ENCODE measurements at regions not wholly inside any gene's neighbourhood (a gene's known extent, or its start where the extent isn't known, plus 50 kb on each side); places are given as distances from the start of the nearest gene placed in this dataset.

DNA sequence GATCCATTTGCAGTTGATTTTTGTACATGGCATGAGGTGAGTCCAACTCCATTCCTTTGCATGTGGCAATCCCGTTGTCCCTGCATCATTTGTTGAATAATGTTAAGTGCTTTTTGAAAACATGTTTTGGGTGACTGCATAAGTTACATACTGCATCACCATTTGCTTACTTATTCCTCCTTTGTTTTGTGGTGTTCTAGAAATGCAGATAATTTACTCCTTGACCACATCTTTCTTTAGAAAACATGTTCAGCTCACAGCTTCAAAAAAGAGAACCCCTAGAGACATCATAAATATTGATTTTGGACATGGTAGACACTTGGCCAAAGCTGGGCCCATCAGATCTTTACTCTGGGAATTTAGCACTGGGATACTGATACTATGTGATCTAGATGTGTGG lies 135.3 kb upstream of the DAZL start:
- H3K9me3 ChIP-seq (ENCODE audit: control insufficient read depth, low read depth, low read length), result no peaks in the 10 kb centered on the region
- no peak overlapping the region for H3K9ac ChIP-seq (ENCODE audit: low read length)
- H3K4me3 ChIP-seq (ENCODE audit: low read length), result no peak overlapping the region
- H3K4me1 ChIP-seq (ENCODE audit: control insufficient read depth, low read depth, low read length), result no peaks in the 10 kb centered on the region
- no peak overlapping the region for H3K27ac ChIP-seq (ENCODE audit: low read length)
- H3K36me3 ChIP-seq (ENCODE audit: control insufficient read depth, low read depth, low read length), result no peaks in the 10 kb centered on the region
- no peaks in the 10 kb centered on the region for H3K27me3 ChIP-seq (ENCODE audit: control insufficient read depth, insufficient read depth, low read length)

DNA sequence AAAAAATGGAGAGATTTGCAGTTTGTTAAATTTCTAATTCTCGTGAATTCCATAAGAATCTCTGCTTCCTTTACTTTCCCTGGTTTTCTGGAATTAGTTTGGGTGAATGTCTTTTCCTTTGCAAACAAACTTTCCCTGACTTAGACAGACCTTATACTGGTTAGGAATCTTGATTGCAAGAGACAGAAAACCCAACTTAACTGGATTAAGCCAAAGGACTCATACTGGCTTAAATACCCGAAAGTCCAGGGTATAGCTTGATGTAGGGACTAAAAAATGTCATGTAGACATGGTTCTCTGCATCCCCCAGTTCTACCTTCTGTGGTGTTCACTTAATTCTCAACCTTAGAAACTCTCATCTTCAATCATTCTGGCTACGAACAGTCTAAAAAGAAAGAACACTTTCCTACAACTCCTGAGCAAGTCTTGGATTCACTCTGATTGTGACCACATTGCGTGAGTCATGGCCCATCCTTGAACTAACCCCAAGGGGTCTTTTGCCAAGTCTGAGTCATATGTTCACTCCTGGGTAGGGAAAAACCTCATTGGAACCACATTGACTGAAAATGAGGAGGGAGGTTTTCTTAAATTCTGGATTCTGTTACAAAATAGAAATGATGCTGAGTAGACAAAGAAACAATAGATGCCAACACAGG lies 136.0 kb upstream of the DAZL start:
- Histone ChIP-seq H3K9ac (ENCODE audit: low read length) (no peak overlapping the region), H3K4me1 (ENCODE audit: control insufficient read depth, low read depth, low read length) (no peaks in the 10 kb centered on the region), H3K27me3 (ENCODE audit: control insufficient read depth, insufficient read depth, low read length) (no peaks in the 10 kb centered on the region), H3K36me3 (ENCODE audit: control insufficient read depth, low read depth, low read length) (no peaks in the 10 kb centered on the region), H3K9me3 (ENCODE audit: control insufficient read depth, low read depth, low read length) (no peaks in the 10 kb centered on the region), H3K27ac (ENCODE audit: low read length) (no peak overlapping the region), H3K4me3 (ENCODE audit: low read length) (no peak overlapping the region)

DNA sequence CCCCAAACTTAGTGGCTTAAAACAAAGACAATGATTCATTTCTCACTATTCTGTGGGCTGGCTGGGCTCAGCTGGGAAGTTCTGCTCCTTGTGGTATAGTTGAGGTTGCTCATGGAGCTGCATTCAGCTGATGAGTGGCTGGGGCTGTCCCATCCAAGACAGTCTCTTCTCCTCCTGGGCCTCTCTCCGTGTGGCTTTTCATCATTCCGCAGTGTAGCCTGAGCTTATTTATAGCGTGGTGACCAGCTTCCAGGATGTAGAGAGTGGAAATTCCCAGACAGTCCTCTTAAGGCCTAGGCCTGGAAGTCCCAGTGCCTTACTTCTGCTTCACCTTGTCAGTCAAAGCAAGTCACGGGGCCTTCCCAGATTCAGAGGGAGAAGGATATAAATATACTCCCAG lies 136.7 kb upstream of the DAZL start:
- Histone ChIP-seq H3K4me1 (ENCODE audit: control insufficient read depth, low read depth, low read length) (no peaks in the 10 kb centered on the region), H3K9me3 (ENCODE audit: control insufficient read depth, low read depth, low read length) (no peaks in the 10 kb centered on the region), H3K27me3 (ENCODE audit: control insufficient read depth, insufficient read depth, low read length) (no peaks in the 10 kb centered on the region), H3K4me3 (ENCODE audit: low read length) (no peak overlapping the region), H3K27ac (ENCODE audit: low read length) (no peak overlapping the region), H3K36me3 (ENCODE audit: control insufficient read depth, low read depth, low read length) (no peaks in the 10 kb centered on the region), H3K9ac (ENCODE audit: low read length) (no peak overlapping the region)

DNA sequence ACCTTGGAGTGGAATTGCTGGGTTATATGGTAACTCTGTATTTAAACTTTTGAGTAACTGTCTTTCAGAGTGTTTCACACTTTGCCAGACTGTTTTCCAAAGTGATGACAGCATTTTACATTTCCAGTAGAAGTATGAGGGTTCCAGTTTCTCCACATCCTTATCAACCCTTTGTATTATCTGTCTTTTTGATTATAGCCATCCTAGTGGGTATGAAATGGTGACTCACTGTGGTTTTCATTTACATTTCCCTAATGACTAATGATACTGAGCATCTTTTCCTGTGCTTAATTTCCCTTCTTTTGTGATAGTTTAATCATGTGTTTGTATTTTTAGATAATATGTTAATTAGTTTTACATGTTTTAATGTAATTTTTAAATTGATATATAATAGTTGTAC lies 138.1 kb upstream of the DAZL start:
- H3K4me3 ChIP-seq (ENCODE audit: low read length), result no peak overlapping the region
- no peaks in the 10 kb centered on the region for H3K27me3 ChIP-seq (ENCODE audit: control insufficient read depth, insufficient read depth, low read length)
- no peak overlapping the region for H3K9ac ChIP-seq (ENCODE audit: low read length)
- no peak overlapping the region for H3K27ac ChIP-seq (ENCODE audit: low read length)
- no peaks in the 10 kb centered on the region for H3K36me3 ChIP-seq (ENCODE audit: control insufficient read depth, low read depth, low read length)
- H3K9me3 ChIP-seq (ENCODE audit: control insufficient read depth, low read depth, low read length), result no peaks in the 10 kb centered on the region
- H3K4me1 ChIP-seq (ENCODE audit: control insufficient read depth, low read depth, low read length), result no peaks in the 10 kb centered on the region

DNA sequence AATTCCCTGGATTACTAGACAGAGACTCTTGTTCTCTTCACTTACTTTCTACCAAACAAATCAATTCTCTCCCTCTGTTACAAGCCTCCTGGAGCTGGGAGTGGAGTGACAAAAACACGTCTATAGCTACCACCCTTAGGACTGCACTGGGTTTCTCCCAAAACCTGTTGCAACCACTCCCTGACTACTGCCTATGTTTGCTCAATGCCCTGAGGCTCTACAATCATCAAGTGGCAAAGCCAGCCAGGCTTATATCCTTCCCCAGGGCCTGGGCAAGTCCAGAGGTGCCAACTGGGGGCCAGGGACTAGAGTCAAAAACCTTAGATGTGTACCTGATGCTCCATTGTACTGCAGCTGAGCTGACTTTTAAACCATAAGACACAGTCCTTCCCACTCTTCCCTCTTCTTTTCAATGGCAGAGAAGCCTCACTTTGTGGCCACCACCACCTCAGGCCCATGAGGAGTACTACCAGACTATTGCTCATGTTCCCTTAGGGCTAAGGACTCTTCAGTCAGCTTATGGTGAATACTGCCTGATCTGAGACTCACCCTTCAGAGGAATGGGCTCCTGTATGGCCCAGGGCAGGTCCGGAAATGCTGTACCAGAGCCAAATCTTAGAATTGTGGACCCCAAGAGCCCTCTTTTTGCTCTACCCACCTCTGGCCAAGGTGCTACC lies 125.4 kb upstream of the PLCL2 start:
- H3K4me3 ChIP-seq (ENCODE audit: low read length), result no peak overlapping the region
- H3K36me3 ChIP-seq (ENCODE audit: control insufficient read depth, low read depth, low read length), result no peaks in the 10 kb centered on the region
- H3K27me3 ChIP-seq (ENCODE audit: control insufficient read depth, insufficient read depth, low read length), result no peaks in the 10 kb centered on the region
- no peaks in the 10 kb centered on the region for H3K4me1 ChIP-seq (ENCODE audit: control insufficient read depth, low read depth, low read length)
- no peak overlapping the region for H3K27ac ChIP-seq (ENCODE audit: low read length)
- no peaks in the 10 kb centered on the region for H3K9me3 ChIP-seq (ENCODE audit: control insufficient read depth, low read depth, low read length)
- H3K9ac ChIP-seq (ENCODE audit: low read length), result no peak overlapping the region

DNA sequence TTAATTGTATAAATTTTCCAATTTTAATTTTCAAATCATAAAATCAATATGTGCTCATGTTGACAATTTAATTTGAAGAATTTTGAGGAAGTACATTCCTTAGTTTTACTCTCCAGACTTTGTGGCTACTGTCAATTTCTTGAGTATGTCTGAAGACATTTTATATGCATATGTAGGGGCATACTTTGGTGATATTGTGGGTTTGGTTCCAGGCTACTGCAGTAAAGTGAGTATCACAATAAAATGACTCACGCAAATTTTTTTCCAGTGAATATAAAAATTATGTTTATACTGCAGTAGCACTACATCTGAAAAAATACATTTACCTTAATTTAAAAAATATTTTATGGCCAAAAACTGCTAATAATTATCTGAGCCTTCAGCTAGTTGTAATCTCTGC lies 123.2 kb upstream of the PLCL2 start:
- no peak overlapping the region for H3K27ac ChIP-seq (ENCODE audit: low read length)
- H3K4me1 ChIP-seq (ENCODE audit: control insufficient read depth, low read depth, low read length), result peaks cover 5% of the 10 kb centered on the region
- H3K36me3 ChIP-seq (ENCODE audit: control insufficient read depth, low read depth, low read length), result no peaks in the 10 kb centered on the region
- no peak overlapping the region for H3K4me3 ChIP-seq (ENCODE audit: low read length)
- H3K9me3 ChIP-seq (ENCODE audit: control insufficient read depth, low read depth, low read length), result no peaks in the 10 kb centered on the region
- no peaks in the 10 kb centered on the region for H3K27me3 ChIP-seq (ENCODE audit: control insufficient read depth, insufficient read depth, low read length)
- no peak overlapping the region for H3K9ac ChIP-seq (ENCODE audit: low read length)

DNA sequence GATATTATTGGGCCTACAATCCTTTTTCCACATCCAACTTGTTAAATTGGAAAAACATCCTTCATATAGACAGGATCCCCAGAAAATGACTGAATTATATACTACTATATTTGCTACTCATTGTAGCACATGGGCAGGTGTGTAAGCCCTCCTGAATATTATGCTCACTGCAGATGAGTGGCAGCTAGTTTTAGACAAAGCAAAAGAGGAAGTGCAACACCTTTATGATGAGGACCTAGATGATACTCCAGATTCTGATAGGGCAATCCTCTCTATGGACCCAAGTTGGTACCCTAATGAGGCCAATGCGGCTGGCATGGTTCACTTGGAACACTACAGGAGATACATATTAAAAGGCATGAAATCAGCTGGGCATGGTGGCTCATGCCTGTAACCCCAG lies 119.1 kb upstream of the PLCL2 start:
- Histone ChIP-seq H3K4me1 (ENCODE audit: control insufficient read depth, low read depth, low read length) (peaks cover 21% of the 10 kb centered on the region), H3K27ac (ENCODE audit: low read length) (no peak overlapping the region), H3K9me3 (ENCODE audit: control insufficient read depth, low read depth, low read length) (no peaks in the 10 kb centered on the region), H3K27me3 (ENCODE audit: control insufficient read depth, insufficient read depth, low read length) (no peaks in the 10 kb centered on the region), H3K9ac (ENCODE audit: low read length) (no peak overlapping the region), H3K36me3 (ENCODE audit: control insufficient read depth, low read depth, low read length) (no peaks in the 10 kb centered on the region), H3K4me3 (ENCODE audit: low read length) (no peak overlapping the region)

DNA sequence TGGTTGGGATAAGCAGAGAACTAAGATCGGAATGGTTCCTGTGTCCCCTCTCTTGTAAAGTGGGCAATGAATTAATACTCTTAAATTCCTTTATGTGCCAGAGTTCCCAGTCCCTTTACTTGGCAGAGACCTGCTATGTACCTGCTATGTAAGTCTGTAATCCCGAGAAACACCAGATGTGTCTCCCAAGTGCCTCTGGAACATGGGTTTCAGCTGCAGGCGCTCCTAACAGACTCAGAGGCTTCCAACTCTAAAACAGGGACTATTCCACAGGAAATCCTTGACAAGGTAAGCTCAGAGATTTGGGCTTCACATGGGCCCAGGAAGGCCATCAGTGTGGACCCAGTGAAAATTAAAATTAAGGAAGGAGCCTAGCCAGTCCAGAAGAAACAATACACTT lies 117.7 kb upstream of the PLCL2 start:
- no peaks in the 10 kb centered on the region for H3K9me3 ChIP-seq (ENCODE audit: control insufficient read depth, low read depth, low read length)
- no peak overlapping the region for H3K27ac ChIP-seq (ENCODE audit: low read length)
- peaks cover 21% of the 10 kb centered on the region for H3K4me1 ChIP-seq (ENCODE audit: control insufficient read depth, low read depth, low read length)
- H3K27me3 ChIP-seq (ENCODE audit: control insufficient read depth, insufficient read depth, low read length), result no peaks in the 10 kb centered on the region
- no peaks in the 10 kb centered on the region for H3K36me3 ChIP-seq (ENCODE audit: control insufficient read depth, low read depth, low read length)
- no peak overlapping the region for H3K9ac ChIP-seq (ENCODE audit: low read length)
- no peak overlapping the region for H3K4me3 ChIP-seq (ENCODE audit: low read length)

DNA sequence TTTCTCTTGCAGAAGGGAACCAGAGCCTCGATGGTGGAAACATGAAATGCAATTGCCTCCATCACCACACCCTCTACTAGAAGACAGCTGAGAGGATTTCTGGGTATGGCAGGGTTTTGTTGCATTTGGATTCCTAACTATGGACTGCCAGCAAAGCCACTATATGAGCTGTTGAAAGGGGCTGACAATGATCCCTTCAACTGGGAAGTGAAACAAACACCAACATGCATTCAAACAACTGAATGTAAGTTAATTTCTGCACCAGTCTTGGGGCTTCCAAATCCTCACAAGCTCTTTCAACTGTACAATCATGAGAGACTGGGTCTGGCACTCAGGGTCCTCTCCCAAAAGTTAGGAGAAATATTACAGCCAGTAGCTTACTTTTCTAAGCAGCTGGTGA lies 116.7 kb upstream of the PLCL2 start:
- Histone ChIP-seq H3K4me1 (ENCODE audit: control insufficient read depth, low read depth, low read length) (peaks cover 21% of the 10 kb centered on the region), H3K9ac (ENCODE audit: low read length) (no peak overlapping the region), H3K9me3 (ENCODE audit: control insufficient read depth, low read depth, low read length) (no peaks in the 10 kb centered on the region), H3K27me3 (ENCODE audit: control insufficient read depth, insufficient read depth, low read length) (no peaks in the 10 kb centered on the region), H3K27ac (ENCODE audit: low read length) (no peak overlapping the region), H3K4me3 (ENCODE audit: low read length) (no peak overlapping the region), H3K36me3 (ENCODE audit: control insufficient read depth, low read depth, low read length) (no peaks in the 10 kb centered on the region)

DNA sequence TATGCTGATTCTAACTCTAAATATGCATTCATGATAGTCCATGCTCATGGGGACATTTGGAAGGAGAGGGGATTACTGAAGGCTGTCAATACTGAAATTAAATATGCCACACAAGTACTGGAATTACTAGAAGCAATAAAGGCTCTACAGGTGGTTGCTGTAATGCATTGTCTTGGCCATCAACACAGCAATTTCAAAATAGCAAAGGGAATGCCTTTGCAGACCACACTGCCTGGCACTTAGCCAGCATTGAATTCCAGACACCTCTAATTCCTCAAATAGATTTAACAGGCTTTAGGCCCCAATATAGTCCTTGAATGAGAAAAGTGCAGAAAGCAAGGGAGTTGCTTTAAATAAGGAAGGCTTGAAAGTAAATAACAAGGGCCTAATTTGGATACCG lies 115.8 kb upstream of the PLCL2 start:
- no peaks in the 10 kb centered on the region for H3K36me3 ChIP-seq (ENCODE audit: control insufficient read depth, low read depth, low read length)
- H3K9ac ChIP-seq (ENCODE audit: low read length), result no peak overlapping the region
- H3K9me3 ChIP-seq (ENCODE audit: control insufficient read depth, low read depth, low read length), result no peaks in the 10 kb centered on the region
- no peak overlapping the region for H3K4me3 ChIP-seq (ENCODE audit: low read length)
- no peaks in the 10 kb centered on the region for H3K27me3 ChIP-seq (ENCODE audit: control insufficient read depth, insufficient read depth, low read length)
- H3K27ac ChIP-seq (ENCODE audit: low read length), result no peak overlapping the region
- H3K4me1 ChIP-seq (ENCODE audit: control insufficient read depth, low read depth, low read length), result peaks cover 21% of the 10 kb centered on the region

DNA sequence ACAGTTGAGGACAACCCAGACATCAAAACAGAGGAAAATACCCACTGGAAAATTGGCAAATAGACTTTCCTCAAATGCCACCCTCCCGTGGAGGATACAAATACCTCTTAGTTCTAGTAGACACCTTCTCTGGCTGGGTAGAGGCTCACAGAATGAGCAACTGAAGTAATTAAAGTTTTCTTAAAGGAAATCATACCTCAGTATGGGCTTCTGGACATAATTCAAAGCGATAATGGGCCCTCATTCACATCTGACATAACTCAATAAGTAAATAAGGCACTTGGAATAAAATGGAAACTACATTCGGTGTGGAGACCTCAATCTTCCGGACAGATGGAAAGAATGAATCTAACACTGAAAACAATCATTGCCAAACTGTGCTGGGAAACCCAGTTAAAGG lies 115.2 kb upstream of the PLCL2 start:
- no peaks in the 10 kb centered on the region for H3K36me3 ChIP-seq (ENCODE audit: control insufficient read depth, low read depth, low read length)
- H3K9me3 ChIP-seq (ENCODE audit: control insufficient read depth, low read depth, low read length), result no peaks in the 10 kb centered on the region
- H3K4me1 ChIP-seq (ENCODE audit: control insufficient read depth, low read depth, low read length), result peaks cover 21% of the 10 kb centered on the region
- no peak overlapping the region for H3K9ac ChIP-seq (ENCODE audit: low read length)
- no peak overlapping the region for H3K27ac ChIP-seq (ENCODE audit: low read length)
- H3K27me3 ChIP-seq (ENCODE audit: control insufficient read depth, insufficient read depth, low read length), result no peaks in the 10 kb centered on the region
- H3K4me3 ChIP-seq (ENCODE audit: low read length), result no peak overlapping the region

DNA sequence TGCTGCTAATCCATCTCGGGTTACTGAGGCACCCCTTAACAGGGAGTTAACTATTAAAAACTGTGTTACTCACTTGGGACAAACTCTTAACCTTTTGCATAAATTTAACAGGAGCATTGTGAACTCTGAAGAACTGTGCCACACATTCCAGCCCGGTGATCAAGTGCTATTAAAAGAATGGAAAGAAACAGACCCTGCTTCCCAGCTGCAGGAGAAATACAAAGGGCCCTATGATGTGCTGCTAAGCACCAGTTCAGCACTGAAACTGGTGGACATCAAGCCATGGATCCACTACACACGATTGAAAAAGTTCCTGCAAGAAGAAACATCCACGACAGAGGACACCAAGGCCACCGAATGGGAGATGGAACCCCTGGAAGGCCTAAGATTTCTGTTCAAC lies 114.7 kb upstream of the PLCL2 start:
- H3K36me3 ChIP-seq (ENCODE audit: control insufficient read depth, low read depth, low read length), result no peaks in the 10 kb centered on the region
- H3K4me3 ChIP-seq (ENCODE audit: low read length), result no peak overlapping the region
- no peaks in the 10 kb centered on the region for H3K9me3 ChIP-seq (ENCODE audit: control insufficient read depth, low read depth, low read length)
- H3K27me3 ChIP-seq (ENCODE audit: control insufficient read depth, insufficient read depth, low read length), result no peaks in the 10 kb centered on the region
- no peak overlapping the region for H3K27ac ChIP-seq (ENCODE audit: low read length)
- H3K9ac ChIP-seq (ENCODE audit: low read length), result no peak overlapping the region
- peaks cover 16% of the 10 kb centered on the region for H3K4me1 ChIP-seq (ENCODE audit: control insufficient read depth, low read depth, low read length)
